Activated naive CD8-positive, alpha-beta T cell treated with anti-CD3 and anti-CD28 coated beads, Interleukin-2, amount 10 ng/mL, durations not matched to agents 7 days and 5 days (primary cell): ENCODE measurements at regions not wholly inside any gene's neighbourhood (a gene's known extent, or its start where the extent isn't known, plus 50 kb on each side); places are given as distances from the start of the nearest gene placed in this dataset.
"Not testable (repeated sequence)": the region's sequence is repeated elsewhere in the genome, so short reads cannot be mapped to it uniquely, and the experiment has no call there.

Source experiments
- ATAC-seq: fragments of 150-1000 bp; cut with Tn5 transposase; one replicate; pipeline ENCODE4 v1.10.0; 2021; ENCODE audit warnings: low read depth, moderate library complexity
- POLR2A ChIA-PET: fragments of 350-600 bp; sonication (Branson Sonifier 250); formaldehyde crosslinking; loops from one replicate; lab custom pipeline; 2021; ENCODE audit warnings: antibody characterized with exemption; lab: Charles Lee
- DNase-seq: peaks from one replicate; pipeline ENCODE4 v3.0.0; 2021
- H3K27ac Mint-ChIP-seq: one replicate; pipeline ENCODE4 v1.8.0; 2022; ENCODE audit warnings: mild to moderate bottlenecking, mixed read lengths
- H3K27me3 Mint-ChIP-seq: one replicate; pipeline ENCODE4 v1.8.0; 2022; ENCODE audit warnings: mild to moderate bottlenecking, moderate library complexity, mixed read lengths
- H3K36me3 Mint-ChIP-seq: one replicate; pipeline ENCODE4 v1.8.0; 2021; ENCODE audit warnings: mild to moderate bottlenecking, mixed read lengths
- H3K4me1 Mint-ChIP-seq: one replicate; pipeline ENCODE4 v1.8.0; 2021; ENCODE audit warnings: mixed read lengths
- H3K4me3 Mint-ChIP-seq: one replicate; pipeline ENCODE4 v1.8.0; 2022; ENCODE audit warnings: mild to moderate bottlenecking, moderate library complexity, mixed read lengths
- H3K9me3 Mint-ChIP-seq: one replicate; pipeline ENCODE4 v1.8.0; 2021; ENCODE audit warnings: mixed read lengths

DNA sequence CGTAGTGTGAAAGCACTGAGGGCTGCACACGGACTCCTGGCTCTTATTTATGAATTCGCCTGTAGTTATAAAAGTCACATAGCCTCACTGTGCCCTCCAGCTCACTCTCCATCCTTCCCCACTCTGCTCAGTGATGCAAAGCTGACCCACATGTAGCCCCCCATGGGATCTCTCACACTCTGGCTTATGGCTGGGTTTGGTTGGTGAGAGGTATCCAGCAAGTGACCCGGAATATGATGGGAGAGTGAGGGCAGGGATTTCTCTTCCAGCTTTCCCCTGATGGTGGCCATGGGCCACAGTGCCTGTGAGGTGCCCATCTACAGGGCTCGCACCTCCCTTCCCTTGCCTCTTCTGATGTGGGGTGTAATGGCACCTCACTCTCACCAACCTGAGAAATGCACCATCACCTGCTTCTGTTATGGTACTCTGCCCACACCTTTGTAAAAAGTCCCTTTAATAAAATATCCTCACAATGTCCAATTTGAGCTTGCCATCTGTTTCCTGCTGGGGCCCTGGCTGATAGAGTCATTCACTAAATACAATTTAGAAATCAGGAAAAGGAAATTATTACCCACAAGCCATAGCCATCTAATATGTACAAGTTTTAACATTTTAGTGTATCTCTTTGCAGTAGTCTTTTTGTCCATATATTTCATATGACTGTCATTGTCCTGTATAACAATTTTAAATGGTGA lies 93.6 kb downstream of the SCN11A start:
- ATAC-seq (no peak), DNase-seq (no peak)
- H3K4me1 Mint-ChIP-seq, result peaks cover 2% of the 10 kb centered on the region
- POLR2A ChIA-PET, result no interaction called here
- no peaks in the 10 kb centered on the region for H3K36me3 Mint-ChIP-seq
- no peak overlapping the region for H3K27ac Mint-ChIP-seq
- H3K4me3 Mint-ChIP-seq, result no peak overlapping the region
- H3K9me3 Mint-ChIP-seq, result no peaks in the 10 kb centered on the region
- H3K27me3 Mint-ChIP-seq, result no peaks in the 10 kb centered on the region

DNA sequence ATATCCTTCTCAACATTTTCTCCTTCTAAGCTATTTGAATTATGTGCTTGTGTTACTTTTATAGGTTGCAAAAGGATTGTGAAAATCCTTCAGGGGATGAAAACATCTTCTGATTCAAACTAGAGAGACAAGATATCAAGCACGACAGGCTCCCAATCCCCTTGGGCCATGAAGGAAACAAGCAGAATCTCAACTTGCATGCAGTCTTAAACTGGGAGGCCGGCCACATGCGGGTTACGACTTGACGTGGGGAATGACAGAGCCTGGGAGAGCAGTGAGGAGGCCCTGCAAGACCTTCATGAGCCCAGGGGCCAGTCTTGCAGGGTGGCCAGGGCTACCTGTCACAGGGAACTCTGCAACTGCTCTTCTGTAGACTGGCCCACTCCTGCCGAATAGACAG lies 94.4 kb downstream of the SCN11A start:
- ATAC-seq (no peak), DNase-seq (no peak)
- no peaks in the 10 kb centered on the region for H3K27me3 Mint-ChIP-seq
- no peak overlapping the region for H3K27ac Mint-ChIP-seq
- POLR2A ChIA-PET, result no interaction called here
- peaks cover 2% of the 10 kb centered on the region for H3K4me1 Mint-ChIP-seq
- no peak overlapping the region for H3K4me3 Mint-ChIP-seq
- no peaks in the 10 kb centered on the region for H3K9me3 Mint-ChIP-seq
- no peaks in the 10 kb centered on the region for H3K36me3 Mint-ChIP-seq

DNA sequence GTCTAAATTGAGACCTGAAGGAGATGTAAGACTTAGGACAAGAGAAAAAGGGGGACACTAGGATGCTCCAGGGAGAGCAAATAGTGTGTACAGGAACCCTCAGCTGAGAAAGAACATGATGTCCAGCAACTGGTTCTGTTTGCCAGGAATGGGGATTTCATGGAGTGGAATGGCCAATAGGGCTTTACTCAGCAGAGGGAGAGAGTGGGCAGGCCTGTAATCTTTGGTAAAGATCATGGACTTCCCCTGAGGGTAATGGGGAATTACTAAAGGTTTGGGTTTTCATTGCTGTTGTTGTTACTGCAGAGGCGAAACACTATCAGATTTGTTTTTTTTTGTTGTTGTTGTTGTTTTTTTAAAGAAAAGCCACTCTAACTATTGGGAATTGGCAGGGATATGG lies 99.0 kb downstream of the SCN11A start:
- POLR2A ChIA-PET, result no interaction called here
- DNase-seq (no peak), ATAC-seq (no peak)
- no peak overlapping the region for H3K27ac Mint-ChIP-seq
- no peak overlapping the region for H3K4me3 Mint-ChIP-seq
- H3K36me3 Mint-ChIP-seq, result no peaks in the 10 kb centered on the region
- H3K9me3 Mint-ChIP-seq, result no peaks in the 10 kb centered on the region
- peaks cover 3% of the 10 kb centered on the region for H3K4me1 Mint-ChIP-seq
- H3K27me3 Mint-ChIP-seq, result no peaks in the 10 kb centered on the region

DNA sequence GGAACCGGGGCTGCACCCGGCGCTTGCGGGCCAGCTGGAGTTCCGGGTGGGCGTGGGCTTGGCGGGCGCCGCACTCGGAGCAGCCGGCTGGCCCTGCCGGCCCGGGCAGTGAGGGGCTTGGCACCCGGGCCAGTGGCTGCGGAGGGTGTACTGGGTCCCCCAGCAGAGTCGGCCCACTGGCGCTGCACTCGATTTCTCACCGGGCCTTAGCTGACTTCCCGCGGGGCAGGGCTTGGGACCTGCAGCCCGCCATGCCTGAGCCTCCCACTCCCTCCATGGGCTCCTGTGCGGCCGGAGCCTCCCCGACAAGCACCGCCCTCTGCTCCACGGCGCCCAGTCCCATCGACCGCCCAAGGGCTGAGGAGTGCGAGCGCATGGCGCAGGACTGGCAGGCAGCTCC lies 100.6 kb downstream of the SCN11A start:
- H3K9me3 Mint-ChIP-seq, DNase-seq, H3K36me3 Mint-ChIP-seq, H3K27ac Mint-ChIP-seq, H3K27me3 Mint-ChIP-seq, H3K4me1 Mint-ChIP-seq, ATAC-seq, POLR2A ChIA-PET, H3K4me3 Mint-ChIP-seq: not testable (repeated sequence)

DNA sequence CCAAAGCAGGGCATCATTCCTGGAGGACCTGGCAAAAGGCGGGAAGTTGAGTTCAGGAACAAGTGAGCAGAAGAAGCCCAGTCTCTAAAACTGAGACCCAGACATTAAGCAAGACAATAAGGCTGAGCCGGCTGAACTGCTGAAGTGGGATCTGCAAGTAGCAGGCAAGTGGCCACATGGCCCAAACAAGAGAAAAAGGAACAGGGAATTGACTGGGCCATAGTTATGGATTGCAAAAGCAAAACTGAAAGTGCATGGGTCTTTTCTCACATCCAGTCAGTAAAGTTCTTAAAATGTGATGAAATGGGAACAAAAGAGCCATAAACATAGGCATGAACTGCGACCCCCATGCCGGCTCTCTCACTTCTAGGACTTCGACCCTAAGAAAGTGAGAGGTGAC lies 101.2 kb downstream of the SCN11A start:
- no peaks in the 10 kb centered on the region for H3K27me3 Mint-ChIP-seq
- no peak for DNase-seq
- POLR2A ChIA-PET, result no interaction called here
- H3K27ac Mint-ChIP-seq, result no peak overlapping the region
- H3K9me3 Mint-ChIP-seq, result no peaks in the 10 kb centered on the region
- H3K36me3 Mint-ChIP-seq, result no peaks in the 10 kb centered on the region
- ATAC-seq, result no peak
- H3K4me3 Mint-ChIP-seq, result no peak overlapping the region
- H3K4me1 Mint-ChIP-seq, result peaks cover 3% of the 10 kb centered on the region

DNA sequence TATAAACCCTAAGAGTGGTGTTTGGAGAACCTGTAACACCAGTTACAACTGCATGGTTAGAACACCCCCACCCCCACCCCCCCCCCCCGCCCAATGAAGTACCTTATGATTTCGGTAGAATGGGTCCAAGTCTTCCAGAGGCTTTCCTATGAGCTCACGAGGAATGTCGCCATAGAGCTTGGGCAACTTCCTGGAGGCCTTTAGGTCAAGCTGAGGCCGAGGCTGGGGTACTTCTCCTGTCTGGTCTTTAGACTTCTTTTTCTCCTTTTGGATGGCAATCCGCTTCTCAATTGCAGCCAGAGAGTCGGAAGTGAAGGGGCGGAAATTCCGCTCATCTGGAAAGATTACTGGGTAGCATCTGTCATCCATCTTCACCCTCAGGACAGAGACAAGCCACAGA lies 101.8 kb downstream of the SCN11A start:
- DNase-seq (no peak), ATAC-seq (no peak)
- no peaks in the 10 kb centered on the region for H3K36me3 Mint-ChIP-seq
- POLR2A ChIA-PET, result no interaction called here
- no peak overlapping the region for H3K27ac Mint-ChIP-seq
- no peak overlapping the region for H3K4me3 Mint-ChIP-seq
- H3K4me1 Mint-ChIP-seq, result peaks cover 3% of the 10 kb centered on the region
- no peaks in the 10 kb centered on the region for H3K9me3 Mint-ChIP-seq
- H3K27me3 Mint-ChIP-seq, result no peaks in the 10 kb centered on the region

DNA sequence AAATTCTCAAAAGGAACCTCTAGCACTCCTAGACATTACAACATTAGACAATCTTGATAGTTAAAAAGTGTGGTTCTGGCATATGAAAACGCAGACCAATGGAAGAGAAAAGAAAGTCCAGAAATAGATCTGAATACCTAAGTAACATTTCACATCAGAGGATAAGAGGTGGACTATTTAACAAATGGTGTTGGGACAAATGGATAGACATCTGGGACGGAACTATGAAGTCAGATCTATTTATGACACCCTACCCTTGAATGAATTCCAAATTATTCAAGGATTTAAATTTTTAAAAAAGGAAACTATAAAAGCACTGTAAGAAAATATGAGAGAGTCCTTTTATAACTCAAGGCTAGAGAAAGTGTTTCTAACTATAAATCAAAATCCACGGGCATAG lies 111.3 kb downstream of the SCN11A start:
- H3K36me3 Mint-ChIP-seq, result no peaks in the 10 kb centered on the region
- no peaks in the 10 kb centered on the region for H3K9me3 Mint-ChIP-seq
- no peak overlapping the region for H3K4me3 Mint-ChIP-seq
- no peaks in the 10 kb centered on the region for H3K4me1 Mint-ChIP-seq
- ATAC-seq, result no peak
- no peak for DNase-seq
- peaks cover 8% of the 10 kb centered on the region for H3K27me3 Mint-ChIP-seq
- POLR2A ChIA-PET, result no interaction called here
- no peak overlapping the region for H3K27ac Mint-ChIP-seq

DNA sequence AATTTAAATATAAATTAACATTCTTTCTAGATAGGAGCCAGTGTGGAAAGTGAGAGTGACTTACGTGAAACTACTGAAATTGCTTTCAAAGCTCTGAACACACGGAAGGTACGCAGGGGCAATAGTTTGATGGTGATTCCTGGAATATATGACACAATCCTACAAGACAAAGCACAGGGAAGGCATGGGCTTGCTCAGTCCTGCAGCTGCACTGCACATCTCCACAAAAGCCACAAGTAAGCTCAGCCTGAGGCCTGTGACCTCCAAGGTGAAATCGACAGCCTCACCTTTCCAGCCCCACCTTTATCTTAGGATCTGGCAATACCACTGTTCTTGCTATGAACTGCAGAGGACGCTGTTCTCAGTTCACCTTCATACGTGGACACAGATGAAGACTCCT lies 109.3 kb upstream of the SCN10A start:
- Mint-ChIP-seq H3K4me3 (no peak overlapping the region), H3K27me3 (peaks cover 7% of the 10 kb centered on the region), H3K27ac (no peak overlapping the region), H3K36me3 (no peaks in the 10 kb centered on the region), H3K4me1 (no peaks in the 10 kb centered on the region), H3K9me3 (peaks cover 2% of the 10 kb centered on the region)
- ATAC-seq (no peak), DNase-seq (no peak)
- POLR2A ChIA-PET, result no interaction called here

DNA sequence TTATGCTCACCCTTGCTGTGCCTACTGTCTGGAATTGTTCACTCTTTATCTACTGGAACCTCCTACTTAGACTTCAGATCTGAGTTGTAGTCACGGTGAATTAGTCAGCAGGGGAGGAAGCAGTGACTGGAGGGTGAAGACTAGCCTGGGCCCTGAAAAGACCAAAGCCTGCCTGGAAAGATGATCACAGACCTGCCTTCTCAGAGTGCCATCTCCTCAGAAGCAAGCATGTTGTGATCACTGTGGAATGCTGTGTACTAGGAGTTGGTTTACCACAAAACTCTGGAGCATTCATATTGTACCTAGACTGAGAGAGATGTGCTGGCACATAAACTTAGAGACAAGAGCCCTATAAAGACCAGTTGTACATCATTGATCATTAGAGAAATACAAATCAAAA lies 100.7 kb upstream of the SCN10A start:
- no peaks in the 10 kb centered on the region for H3K36me3 Mint-ChIP-seq
- DNase-seq (no peak), ATAC-seq (no peak)
- POLR2A ChIA-PET, result no interaction called here
- no peak overlapping the region for H3K27ac Mint-ChIP-seq
- no peak overlapping the region for H3K4me3 Mint-ChIP-seq
- peaks cover 2% of the 10 kb centered on the region for H3K27me3 Mint-ChIP-seq
- no peaks in the 10 kb centered on the region for H3K9me3 Mint-ChIP-seq
- H3K4me1 Mint-ChIP-seq, result peaks cover 1% of the 10 kb centered on the region

DNA sequence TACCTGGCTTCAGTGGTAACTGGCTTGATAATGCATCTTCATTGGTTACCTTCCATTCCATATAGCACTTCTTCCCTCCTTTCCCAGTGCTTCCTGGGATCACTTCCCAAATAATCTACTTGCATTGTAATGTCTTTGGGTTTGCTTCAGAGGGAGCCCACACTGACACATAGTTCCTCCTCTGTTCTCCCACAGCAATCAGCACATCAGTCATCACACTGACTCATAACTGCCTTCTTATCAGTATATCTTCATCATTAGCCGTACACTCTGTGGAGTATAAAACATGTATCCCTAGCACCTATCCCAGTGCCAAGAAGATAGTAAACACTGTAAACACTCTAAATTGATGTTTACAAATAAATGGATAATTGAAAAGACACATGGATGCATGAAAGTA lies 91.4 kb upstream of the SCN10A start:
- no peak for DNase-seq
- POLR2A ChIA-PET, result no interaction called here
- Mint-ChIP-seq H3K27me3 (peaks cover 5% of the 10 kb centered on the region), H3K4me1 (no peaks in the 10 kb centered on the region), H3K36me3 (no peaks in the 10 kb centered on the region), H3K4me3 (no peak overlapping the region), H3K9me3 (no peaks in the 10 kb centered on the region), H3K27ac (no peak overlapping the region)
- no peak for ATAC-seq

DNA sequence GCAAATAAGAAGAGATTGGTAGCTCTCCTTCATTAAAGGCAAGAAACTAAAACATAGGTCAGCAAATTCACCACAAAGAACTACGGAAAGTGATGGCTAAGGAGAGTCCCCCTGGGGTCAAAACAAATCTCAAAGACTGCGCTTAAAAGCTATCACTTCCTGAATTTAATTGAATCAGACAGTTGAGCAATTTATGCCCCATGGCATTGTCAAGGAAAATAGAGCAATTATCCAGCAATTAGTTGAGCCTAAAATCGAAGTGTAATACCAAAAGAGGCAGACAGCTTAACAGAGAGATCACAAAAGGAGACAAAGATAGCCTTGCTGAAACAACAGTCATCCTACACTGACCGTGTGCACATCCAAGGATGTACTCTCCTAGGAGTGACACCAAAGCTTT lies 74.4 kb upstream of the SCN10A start:
- no peaks in the 10 kb centered on the region for H3K36me3 Mint-ChIP-seq
- DNase-seq (no peak), ATAC-seq (no peak)
- H3K27me3 Mint-ChIP-seq, result peaks cover 4% of the 10 kb centered on the region
- H3K27ac Mint-ChIP-seq, result no peak overlapping the region
- POLR2A ChIA-PET, result no interaction called here
- H3K9me3 Mint-ChIP-seq, result peaks cover 3% of the 10 kb centered on the region
- no peak overlapping the region for H3K4me3 Mint-ChIP-seq
- no peaks in the 10 kb centered on the region for H3K4me1 Mint-ChIP-seq

DNA sequence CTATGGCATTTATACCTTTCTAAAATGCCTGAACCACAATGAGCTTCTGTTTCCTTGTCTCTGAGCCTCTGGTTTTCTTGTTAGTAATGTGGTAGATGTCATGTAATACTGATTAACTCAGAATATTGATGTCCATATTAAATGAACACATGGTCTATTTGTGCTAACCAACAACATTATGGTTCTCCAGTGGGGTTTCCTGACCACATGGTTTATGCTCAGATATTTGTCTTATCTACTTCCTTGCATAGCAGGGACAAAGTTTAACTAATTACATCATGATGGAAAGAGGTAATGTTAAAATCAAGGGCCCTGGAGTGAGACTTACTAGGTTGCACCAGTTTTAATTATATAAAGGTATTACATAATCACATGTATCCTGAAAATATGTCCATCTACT lies 62.6 kb upstream of the SCN10A start:
- ATAC-seq (no peak), DNase-seq (no peak)
- Mint-ChIP-seq H3K4me1 (no peaks in the 10 kb centered on the region), H3K9me3 (no peaks in the 10 kb centered on the region), H3K36me3 (no peaks in the 10 kb centered on the region), H3K4me3 (no peak overlapping the region), H3K27ac (no peak overlapping the region), H3K27me3 (peaks cover 3% of the 10 kb centered on the region)
- POLR2A ChIA-PET, result no interaction called here
